ENCODE measurements at regions not wholly inside any gene's neighbourhood (a gene's known extent, or its start where the extent isn't known, plus 50 kb on each side); places are given as distances from the start of the nearest gene placed in this dataset.

DNA sequence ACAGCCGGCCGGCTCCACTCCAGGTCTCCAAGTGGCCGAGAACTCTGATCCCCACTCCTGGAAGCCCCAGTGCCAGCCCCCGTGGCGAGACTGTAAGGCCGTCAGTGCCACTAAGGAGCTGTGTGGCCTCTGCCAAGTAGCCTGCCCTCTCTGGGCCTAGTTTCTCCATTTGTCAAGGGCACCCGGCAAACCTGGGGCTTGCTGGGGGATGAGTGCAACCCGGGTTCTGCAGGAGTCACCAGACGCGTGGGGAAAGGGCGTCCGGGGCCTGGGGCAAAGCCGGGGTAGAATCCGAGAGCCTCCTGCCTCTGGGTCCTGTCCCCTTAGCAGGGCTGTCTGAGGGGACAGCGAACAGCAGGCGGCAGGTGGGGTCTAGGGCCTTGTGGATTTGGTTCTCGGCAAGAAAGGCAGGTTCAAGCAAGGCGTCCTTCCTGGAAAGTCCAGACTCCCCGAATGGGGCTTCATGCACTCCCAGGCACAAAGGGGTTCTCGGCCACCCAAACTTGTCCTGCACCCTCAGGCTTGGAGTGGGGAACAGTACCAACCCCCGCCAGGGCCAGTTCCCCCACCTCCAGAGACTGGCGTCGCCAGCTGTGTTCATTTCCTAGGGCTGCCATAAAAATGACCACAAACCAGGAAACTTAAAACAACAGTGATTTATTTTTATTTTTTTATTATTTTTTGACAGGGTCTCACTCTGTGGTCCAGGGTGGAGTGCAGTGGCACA, 56.0 kb downstream of the NCOR2 start:
- TF ChIP-seq, protein P1, sequence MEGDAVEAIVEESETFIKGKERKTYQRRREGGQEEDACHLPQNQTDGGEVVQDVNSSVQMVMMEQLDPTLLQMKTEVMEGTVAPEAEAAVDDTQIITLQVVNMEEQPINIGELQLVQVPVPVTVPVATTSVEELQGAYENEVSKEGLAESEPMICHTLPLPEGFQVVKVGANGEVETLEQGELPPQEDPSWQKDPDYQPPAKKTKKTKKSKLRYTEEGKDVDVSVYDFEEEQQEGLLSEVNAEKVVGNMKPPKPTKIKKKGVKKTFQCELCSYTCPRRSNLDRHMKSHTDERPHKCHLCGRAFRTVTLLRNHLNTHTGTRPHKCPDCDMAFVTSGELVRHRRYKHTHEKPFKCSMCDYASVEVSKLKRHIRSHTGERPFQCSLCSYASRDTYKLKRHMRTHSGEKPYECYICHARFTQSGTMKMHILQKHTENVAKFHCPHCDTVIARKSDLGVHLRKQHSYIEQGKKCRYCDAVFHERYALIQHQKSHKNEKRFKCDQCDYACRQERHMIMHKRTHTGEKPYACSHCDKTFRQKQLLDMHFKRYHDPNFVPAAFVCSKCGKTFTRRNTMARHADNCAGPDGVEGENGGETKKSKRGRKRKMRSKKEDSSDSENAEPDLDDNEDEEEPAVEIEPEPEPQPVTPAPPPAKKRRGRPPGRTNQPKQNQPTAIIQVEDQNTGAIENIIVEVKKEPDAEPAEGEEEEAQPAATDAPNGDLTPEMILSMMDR (conservative IDR thresholded peaks at IDR 0.05; ENCODE audit: low read length), result no peak
- TF ChIP-seq EZH2phosphoT487 (IDR thresholded peaks at IDR 0.05; ENCODE audit: borderline replicate concordance, low read depth, low read length), result no peak

Measured in OCI-LY7 (cell line).